HG03558 (cell line): ENCODE measurements at regions not wholly inside any gene's neighbourhood (a gene's known extent, or its start where the extent isn't known, plus 50 kb on each side); places are given as distances from the start of the nearest gene placed in this dataset.
A peak's percentile ranks its signal among the peaks of the same experiment; 100 is the strongest.

Source experiments
- ATAC-seq: cut with Tn5 transposase; IDR thresholded peaks from one replicate; pipeline ENCODE4 v1.9.1; 2021; ENCODE audit warnings: moderate number of reproducible peaks; ENCODE audit not compliant: unreplicated experiment; ENCODE audit errors: extremely low read depth

GRCh38 chr6:163655217-163656121 is 241.0 kb downstream of the QKI start:
- ATAC-seq: no peak

GRCh38 chr6:163651915-163652668 is 237.6 kb downstream of the QKI start:
- ATAC-seq: no peak

GRCh38 chr6:163651426-163651825 is 236.9 kb downstream of the QKI start:
- ATAC-seq: no peak

- ATAC-seq: no peak
Measured at GRCh38 chr6:163648868-163649267, 234.3 kb downstream of the QKI start.

GRCh38 chr6:163647624-163648023 is 233.1 kb downstream of the QKI start:
- no peak for ATAC-seq

- ATAC-seq: no peak
Measured at GRCh38 chr6:163646866-163647265, 232.3 kb downstream of the QKI start.

- no peak for ATAC-seq
Measured at GRCh38 chr6:163646133-163646532, 231.6 kb downstream of the QKI start.

- ATAC-seq: no peak
Measured at GRCh38 chr6:163645560-163645959, 231.0 kb downstream of the QKI start.

- no peak for ATAC-seq
Measured at GRCh38 chr6:163643866-163644265, 229.3 kb downstream of the QKI start.

GRCh38 chr6:163641706-163642105 is 227.2 kb downstream of the QKI start:
- ATAC-seq: no peak

GRCh38 chr6:163640641-163641040 is 226.1 kb downstream of the QKI start:
- no peak for ATAC-seq

GRCh38 chr6:163637524-163637923 is 223.0 kb downstream of the QKI start:
- peak; percentile 83 for ATAC-seq

GRCh38 chr6:163635731-163636364 is 221.3 kb downstream of the QKI start:
- no peak for ATAC-seq

GRCh38 chr6:163635315-163635714 is 220.8 kb downstream of the QKI start:
- no peak for ATAC-seq

- ATAC-seq: no peak
Measured at GRCh38 chr6:163634211-163635171, 220.0 kb downstream of the QKI start.

GRCh38 chr6:163630991-163631390 is 216.5 kb downstream of the QKI start:
- no peak for ATAC-seq

GRCh38 chr6:163630572-163630971 is 216.1 kb downstream of the QKI start:
- no peak for ATAC-seq

GRCh38 chr6:163630096-163630495 is 215.6 kb downstream of the QKI start:
- no peak for ATAC-seq
